ENCODE measurements at regions not wholly inside any gene's neighbourhood (a gene's known extent, or its start where the extent isn't known, plus 50 kb on each side); places are given as distances from the start of the nearest gene placed in this dataset.

DNA sequence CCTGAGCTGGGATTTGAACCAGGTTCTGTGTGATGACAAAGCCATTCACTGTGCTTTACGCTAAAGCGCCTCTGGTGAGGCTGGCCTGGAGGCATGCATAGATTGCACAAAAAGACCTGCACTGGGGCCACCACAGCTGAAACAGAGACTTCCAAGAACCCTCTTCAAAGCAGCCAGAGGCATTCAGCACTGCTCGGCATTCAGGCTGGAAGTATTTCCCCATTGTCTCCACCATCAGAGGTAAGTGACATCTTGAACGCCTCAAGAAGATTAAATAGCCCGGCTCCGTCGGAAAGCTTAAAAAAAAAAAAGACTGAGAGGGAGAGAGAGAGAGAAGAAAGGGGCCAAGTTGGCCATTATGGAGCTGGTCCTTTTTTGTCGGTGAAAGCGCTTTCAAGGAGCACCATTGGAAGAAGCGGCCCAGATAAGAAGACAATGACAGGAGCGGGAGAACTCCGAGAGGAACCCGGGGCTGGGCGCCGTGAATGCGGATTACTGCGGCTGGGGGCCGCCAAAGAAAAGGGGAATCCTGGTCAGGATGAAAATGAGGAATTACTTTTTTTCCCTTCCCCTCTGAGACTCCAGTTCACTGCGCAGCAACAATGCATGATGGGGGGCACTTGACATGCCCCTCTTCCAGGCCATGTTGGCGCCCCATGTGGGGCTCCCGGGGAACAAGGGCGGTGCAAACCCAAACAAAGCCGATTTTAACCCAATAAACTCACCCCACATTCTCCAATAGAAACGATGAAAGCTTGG is 228.3 kb downstream of the MYCN start:
- TF ChIP-seq CTCF (IDR thresholded peaks at IDR 0.05) (no peak), POLR2AphosphoS5 (IDR thresholded peaks at IDR 0.05) (no peak), POLR2A (IDR thresholded peaks at IDR 0.05) (no peak)
